ENCODE measurements at regions not wholly inside any gene's neighbourhood (a gene's known extent, or its start where the extent isn't known, plus 50 kb on each side); places are given as distances from the start of the nearest gene placed in this dataset.

- Histone ChIP-seq H3K27me3 (no peaks in the 10 kb centered on the region), H3K36me3 (no peaks in the 10 kb centered on the region), H3K4me1 (peaks cover under 1 to 4% of the 10 kb centered on the region in 2 donors), H3K27ac (no peak overlapping the region), H3K4me3 (no peak overlapping the region), H3K9me3 (no peaks in the 10 kb centered on the region)
- DNase-seq (ENCODE audit: low spot score in 2 of 2), result no peak
- no peak for TF ChIP-seq CTCF (IDR thresholded peaks at IDR 0.05)
- intact Hi-C loops (cut with DNase I), result no loop called here
Observed at GRCh38 chr12:68445824-68446223, 113.7 kb upstream of the MDM1 start.

- DNase-seq (ENCODE audit: low spot score in 2 of 2), result no peak
- H3K27me3 ChIP-seq, result no peaks in the 10 kb centered on the region
- peaks cover 4 to 10% of the 10 kb centered on the region in 2 donors for H3K4me1 ChIP-seq
- no peak overlapping the region for H3K4me3 ChIP-seq
- H3K27ac ChIP-seq, result no peak overlapping the region
- H3K9me3 ChIP-seq, result no peaks in the 10 kb centered on the region
- TF ChIP-seq CTCF (IDR thresholded peaks at IDR 0.05), result no peak
- no peaks in the 10 kb centered on the region for H3K36me3 ChIP-seq
- intact Hi-C loops (cut with DNase I), result no loop called here
Observed at GRCh38 chr12:68446384-68446783, 114.2 kb upstream of the MDM1 start.

GRCh38 chr12:68446901-68447796 is 115.0 kb upstream of the MDM1 start:
- no peaks in the 10 kb centered on the region for H3K9me3 ChIP-seq
- no peak overlapping the region for H3K27ac ChIP-seq
- DNase-seq (ENCODE audit: low spot score in 2 of 2), result no peak
- H3K4me1 ChIP-seq, result peaks cover 4 to 10% of the 10 kb centered on the region in 2 donors
- H3K36me3 ChIP-seq, result no peaks in the 10 kb centered on the region
- intact Hi-C loops (cut with DNase I), result no loop called here
- no peak overlapping the region for H3K4me3 ChIP-seq
- TF ChIP-seq CTCF (IDR thresholded peaks at IDR 0.05), result no peak
- no peaks in the 10 kb centered on the region for H3K27me3 ChIP-seq

GRCh38 chr12:68447797-68448260 is 115.7 kb upstream of the MDM1 start:
- TF ChIP-seq CTCF (IDR thresholded peaks at IDR 0.05), result no peak
- Histone ChIP-seq H3K9me3 (no peaks in the 10 kb centered on the region), H3K27me3 (no peaks in the 10 kb centered on the region), H3K4me3 (no peak overlapping the region), H3K4me1 (peaks cover 4 to 10% of the 10 kb centered on the region in 2 donors), H3K36me3 (no peaks in the 10 kb centered on the region), H3K27ac (no peak overlapping the region)
- intact Hi-C loops (cut with DNase I), result no loop called here
- no peak for DNase-seq (ENCODE audit: low spot score in 2 of 2)

- no peak for DNase-seq (ENCODE audit: low spot score in 2 of 2)
- TF ChIP-seq CTCF (IDR thresholded peaks at IDR 0.05), result no peak
- H3K36me3 ChIP-seq, result no peaks in the 10 kb centered on the region
- no peak overlapping the region for H3K27ac ChIP-seq
- H3K9me3 ChIP-seq, result no peaks in the 10 kb centered on the region
- peaks cover 4 to 10% of the 10 kb centered on the region in 2 donors for H3K4me1 ChIP-seq
- no peaks in the 10 kb centered on the region for H3K27me3 ChIP-seq
- no peak overlapping the region for H3K4me3 ChIP-seq
- intact Hi-C loops (cut with DNase I), result no loop called here
Observed at GRCh38 chr12:68449196-68449595, 117.0 kb upstream of the MDM1 start.
